GM19239 (cell line): ENCODE measurements at regions not wholly inside any gene's neighbourhood (a gene's known extent, or its start where the extent isn't known, plus 50 kb on each side); places are given as distances from the start of the nearest gene placed in this dataset.
"Not testable (repeated sequence)": the region's sequence is repeated elsewhere in the genome, so short reads cannot be mapped to it uniquely, and the experiment has no call there.

Experiments
- DNase-seq: peaks from one replicate; pipeline ENCODE4 v3.0.0; 2011; ENCODE audit warnings: low spot score; ENCODE audit not compliant: insufficient read length
- FAIRE-seq: peaks from 2 replicates; lab custom pipeline; 2011; peaks lifted over from hg19 to GRCh38; lab: Jason Lieb, UNC

DNA sequence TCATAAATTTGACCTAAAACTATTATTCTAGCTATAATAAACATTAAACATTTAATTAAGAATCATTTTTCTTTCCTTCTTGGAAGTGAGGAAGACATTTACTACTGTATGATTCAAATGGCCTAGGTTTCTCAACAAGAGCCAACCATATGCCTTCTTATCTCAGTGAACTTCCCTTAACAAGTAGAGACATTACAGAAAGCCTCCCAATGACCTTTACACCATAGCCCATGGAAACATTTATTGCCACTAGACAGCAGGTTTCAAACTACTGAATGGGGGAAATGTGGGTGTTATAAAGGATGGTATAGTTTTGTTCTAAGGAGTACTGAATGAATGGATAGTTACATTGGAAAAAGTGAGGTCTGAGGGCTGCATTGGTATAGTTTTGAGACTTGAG lies 349.4 kb upstream of the SPRED2 start:
- no peak for DNase-seq
- FAIRE-seq, result no peak

DNA sequence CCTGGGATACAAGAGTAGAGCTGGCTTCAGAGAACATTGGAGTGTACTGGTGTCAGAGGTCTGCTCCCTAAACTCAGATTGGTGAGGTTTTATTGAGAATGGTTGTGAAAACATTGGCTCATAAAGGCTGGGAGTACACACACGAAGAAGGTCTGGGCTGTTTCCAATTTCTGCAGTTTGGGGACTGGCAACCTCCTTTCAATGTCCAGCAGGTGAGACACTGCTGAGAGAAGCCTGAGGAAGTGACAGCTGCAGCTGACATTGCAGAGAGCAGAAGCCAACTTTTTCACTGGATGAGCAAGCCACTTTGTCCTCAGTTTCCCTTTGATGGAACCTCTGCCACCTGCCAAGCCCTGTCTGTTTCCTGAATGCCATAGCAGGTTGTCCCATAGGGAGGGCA lies 346.6 kb upstream of the SPRED2 start:
- FAIRE-seq (no peak), DNase-seq (no peak)

DNA sequence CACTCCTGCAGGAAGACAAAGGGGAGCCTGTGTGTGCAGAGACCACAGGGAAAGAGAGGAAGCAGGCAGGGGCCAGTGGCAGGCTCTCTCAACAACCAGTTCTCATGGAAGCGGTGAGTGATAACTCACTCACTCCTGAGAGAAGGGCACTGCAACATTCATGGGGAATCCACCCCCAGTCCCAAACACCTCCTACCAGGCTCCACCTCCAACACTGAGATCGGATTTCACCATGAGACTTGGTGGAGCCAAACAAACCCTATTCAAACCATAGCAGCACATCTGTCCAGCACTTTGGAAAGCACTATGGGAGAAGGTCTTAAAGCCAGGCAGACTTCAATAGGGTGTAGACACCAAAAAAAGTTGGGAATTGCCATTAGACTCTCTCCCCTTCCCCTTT lies 345.7 kb upstream of the SPRED2 start:
- DNase-seq (no peak), FAIRE-seq (no peak)

DNA sequence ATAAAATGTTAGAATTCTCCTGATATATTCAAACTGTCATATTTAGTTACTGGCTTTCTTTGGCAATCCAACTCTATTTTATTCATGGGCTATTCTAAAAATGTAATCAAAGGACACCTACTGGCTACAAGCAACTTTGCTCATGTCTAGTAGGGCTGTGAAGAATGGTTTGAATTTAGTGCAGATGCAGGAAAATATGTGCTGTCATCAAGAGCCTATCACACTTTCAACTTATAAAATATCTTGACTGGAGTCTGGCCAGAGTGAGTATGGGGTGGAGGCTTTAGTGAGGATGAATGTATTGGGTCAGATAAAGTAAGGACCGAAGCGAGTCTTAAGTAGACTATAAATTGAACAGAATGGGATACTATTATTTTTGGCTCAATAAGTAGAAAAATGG lies 343.4 kb upstream of the SPRED2 start:
- DNase-seq (no peak), FAIRE-seq (no peak)

DNA sequence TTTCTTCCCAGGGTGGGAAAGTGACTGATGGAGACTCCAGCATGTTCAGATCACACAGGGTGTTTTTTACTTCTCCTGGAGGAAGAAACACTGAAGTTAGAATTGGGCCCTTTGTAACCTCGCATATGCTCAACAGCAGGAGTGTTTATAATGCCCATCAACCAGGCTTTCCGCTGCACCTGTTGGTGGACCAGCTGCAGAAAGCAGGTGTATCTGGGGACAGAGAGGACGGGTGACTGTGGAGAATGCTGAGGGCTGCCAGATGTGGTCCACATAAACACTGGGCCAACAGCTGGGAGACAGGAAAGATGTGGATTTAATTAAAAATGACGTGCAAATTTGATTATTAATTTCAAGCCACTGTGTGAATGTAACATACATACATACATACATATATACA lies 335.5 kb upstream of the SPRED2 start:
- FAIRE-seq (no peak), DNase-seq (no peak)

DNA sequence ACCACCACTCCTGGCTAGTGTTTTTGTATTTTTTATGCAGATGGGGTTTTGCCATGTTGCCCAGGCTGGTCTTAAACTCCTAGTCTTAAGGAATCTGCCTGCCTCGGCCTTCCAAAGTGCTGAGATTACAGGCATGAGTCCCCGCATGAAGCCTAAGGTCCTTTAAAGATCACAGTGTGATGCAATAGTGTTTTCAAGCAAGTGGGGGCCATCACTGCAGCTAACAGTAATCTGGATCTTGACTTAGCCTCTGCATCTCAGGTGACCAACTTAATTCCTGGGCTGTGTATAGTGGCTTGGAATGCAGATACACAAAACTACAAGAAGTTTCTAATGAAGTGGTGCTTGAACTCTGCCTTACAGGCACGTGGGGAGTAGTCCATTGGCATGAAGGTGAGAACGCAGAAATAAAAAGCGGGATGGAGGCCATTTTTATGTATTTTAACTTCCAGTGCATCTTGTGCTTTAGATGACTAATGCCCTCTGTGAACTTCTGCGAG lies 334.4 kb upstream of the SPRED2 start:
- FAIRE-seq (no peak), DNase-seq (no peak)

DNA sequence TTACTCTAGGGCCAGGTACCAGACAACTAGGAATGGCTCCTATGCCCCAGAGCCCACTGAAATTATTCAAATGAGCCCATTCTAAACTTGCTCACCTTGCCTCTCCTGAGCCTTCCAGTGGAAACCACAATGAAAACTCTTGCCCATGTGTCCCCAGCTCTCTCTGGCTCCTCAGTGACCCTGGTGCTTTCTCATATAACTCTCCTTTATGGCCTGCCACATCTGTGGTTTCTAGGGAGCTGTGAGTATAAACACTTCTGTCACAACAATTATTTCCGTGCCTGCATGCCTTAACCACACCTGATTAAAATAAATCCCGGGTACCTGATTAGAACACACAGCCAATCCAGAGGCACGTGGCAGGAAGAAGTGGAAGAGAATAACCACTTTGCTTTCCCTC lies 333.0 kb upstream of the SPRED2 start:
- no peak for DNase-seq
- no peak for FAIRE-seq

DNA sequence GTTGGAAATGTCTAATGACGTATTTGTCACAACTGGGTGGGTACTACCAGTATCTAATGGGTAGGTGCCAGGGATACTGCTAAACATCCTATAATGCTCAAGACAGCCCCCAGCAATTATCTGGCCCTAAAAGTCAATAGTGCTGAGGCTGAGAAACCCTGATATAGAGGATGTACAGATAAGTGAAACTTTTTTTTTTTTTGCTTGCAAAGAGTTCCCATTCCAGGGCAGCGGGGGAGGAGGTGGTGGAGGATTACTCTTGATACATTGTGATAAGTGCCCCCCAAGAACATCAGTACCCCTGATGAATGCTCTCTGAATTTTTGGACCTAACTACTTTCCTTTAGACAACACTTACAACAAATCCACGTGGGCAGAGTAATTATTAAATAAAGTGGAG lies 329.7 kb upstream of the SPRED2 start:
- DNase-seq (no peak), FAIRE-seq (no peak)

DNA sequence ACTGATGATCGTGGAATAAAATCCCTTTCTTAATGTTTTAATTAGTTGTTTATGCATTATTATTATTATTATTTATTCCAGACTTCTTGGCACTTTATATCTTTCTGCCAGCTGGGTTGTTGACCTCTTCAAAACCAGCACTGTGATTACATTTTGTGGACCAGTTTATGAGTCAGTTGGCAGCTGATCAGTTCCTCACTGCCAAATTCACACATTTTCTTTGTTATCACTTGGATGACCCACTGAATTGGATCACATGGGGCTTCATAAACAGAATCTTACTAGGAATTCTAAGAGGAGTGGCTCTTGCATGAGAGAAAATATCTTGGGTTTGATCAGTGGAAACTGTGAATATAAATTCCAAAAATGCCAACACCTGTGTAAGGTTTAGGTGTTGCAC lies 321.8 kb upstream of the SPRED2 start:
- FAIRE-seq (no peak), DNase-seq (no peak)

DNA sequence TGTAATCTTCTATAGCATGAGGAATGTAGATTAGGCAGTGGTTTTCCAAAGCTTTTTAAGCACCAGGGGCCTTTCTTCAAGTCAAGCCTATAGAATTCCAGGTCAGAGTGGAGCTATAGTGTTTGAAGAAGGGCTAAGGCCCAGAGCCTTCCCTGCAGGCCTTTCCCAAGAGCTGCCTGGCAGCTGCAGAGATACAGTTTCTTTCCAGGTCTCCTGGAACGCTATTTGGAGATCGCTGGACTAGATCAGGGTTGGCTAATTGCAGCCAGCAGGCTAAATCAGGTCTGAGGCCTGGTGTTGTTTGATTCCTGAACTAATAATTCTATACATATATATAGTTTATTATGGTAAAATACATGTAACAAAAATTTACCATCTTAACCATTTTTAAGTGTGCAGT lies 319.0 kb upstream of the SPRED2 start:
- FAIRE-seq (no peak), DNase-seq (no peak)

DNA sequence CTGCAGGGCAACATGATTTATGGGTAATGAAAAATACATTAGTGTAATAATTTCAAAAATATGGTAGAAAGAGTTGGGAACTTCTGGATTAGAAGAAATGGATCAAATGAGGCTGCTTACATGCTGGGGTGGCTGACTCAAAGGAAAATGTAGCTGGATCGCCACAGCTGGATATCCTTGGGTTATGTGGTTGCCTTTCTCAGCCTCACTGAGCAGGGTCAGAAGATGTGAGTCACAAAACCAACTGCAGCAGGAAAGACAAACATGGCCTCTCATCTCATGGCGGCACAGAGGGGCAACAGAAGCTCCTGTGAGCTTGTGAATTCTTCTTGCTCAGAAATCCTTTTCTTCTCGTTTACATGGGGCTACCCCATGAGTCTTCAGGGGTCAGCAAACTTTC lies 317.1 kb upstream of the SPRED2 start:
- FAIRE-seq, result no peak
- no peak for DNase-seq

DNA sequence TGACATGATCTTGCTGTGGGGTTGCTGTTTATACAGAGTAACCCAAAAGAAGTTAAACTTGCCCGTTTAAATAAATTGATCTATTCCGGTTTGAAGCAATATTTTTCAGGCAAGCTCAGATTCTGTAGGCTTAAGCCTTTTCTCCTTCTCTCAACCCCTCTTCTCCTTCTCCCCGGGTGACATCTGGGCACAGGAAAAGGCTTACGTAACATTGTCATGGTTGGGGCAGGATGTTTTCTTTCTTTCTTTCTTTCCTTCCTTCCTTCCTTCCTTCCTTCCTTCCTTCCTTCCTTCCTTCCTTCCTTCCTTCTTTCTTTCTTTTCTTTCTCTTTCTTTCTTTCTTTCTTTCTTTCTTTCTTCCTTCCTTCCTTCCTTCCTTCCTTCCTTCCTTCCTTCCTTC lies 315.5 kb upstream of the SPRED2 start:
- FAIRE-seq, DNase-seq: not testable (repeated sequence)

DNA sequence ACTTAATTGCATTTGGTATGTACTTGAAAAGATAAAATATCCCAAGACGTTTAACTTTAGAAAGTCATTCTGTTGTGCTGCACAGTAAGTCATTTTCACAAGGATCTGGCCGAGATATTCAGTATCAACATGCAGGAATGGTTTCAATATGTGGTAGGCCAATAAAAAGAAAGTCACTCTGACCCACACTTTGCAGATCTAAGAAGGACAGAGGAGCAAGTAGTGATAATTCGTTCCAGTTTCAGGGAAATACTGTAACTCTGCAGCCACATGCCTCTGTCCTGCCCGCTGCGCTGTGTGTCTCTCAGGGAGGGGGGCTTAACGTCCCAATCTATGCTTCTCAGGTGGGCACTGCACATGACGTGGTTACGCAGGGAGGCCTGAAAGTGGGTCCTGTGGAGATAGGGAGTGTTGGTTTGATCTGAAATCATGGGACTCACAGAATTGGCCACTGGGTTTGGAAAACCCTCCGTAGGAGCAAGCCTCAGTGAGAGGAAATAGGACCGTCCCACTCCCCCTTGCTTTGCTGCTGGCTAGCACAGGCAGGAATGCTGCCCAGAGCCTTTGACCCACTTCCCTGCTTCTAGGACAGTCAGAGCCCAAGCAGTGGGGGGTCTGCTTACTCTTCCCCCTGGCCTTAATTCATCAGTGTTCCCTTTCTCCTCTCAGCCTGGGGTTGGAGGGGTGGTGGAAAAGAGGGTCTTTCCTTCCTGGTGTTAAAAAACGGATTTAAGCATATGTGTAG lies 314.7 kb upstream of the SPRED2 start:
- FAIRE-seq (no peak), DNase-seq (no peak)

DNA sequence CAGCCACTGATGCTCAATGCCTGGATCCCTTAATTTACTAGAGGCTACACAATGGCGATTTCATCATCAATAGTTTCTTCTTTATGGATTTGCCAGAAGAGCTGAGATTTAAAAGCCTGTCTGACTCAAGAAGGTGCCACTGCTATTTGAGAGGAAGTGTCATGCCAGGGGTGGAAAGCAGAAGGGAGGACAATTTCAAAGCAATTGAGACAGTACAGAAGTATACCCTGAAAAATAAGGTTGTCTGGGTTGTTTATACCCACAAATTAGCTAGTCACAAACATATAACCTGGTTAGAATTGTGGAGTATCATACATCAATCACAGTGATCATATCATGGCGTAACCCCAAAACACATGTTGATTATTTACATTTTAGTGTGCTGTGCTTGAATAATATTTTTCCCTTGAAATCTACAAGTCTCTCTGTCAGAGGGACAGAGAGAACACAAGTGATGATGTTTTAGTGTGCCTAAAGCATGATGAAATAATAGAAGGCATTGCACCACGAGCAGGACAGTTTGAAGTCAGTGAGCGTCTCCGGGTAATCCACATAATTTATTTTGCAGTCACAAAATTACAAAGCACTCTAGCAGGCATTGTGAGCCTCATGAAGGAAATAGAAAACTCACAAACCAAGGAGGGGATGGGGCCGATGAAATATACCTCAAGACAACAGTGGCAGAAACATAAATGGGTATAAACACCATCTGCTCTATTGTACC lies 312.2 kb upstream of the SPRED2 start:
- DNase-seq, result no peak
- no peak for FAIRE-seq

DNA sequence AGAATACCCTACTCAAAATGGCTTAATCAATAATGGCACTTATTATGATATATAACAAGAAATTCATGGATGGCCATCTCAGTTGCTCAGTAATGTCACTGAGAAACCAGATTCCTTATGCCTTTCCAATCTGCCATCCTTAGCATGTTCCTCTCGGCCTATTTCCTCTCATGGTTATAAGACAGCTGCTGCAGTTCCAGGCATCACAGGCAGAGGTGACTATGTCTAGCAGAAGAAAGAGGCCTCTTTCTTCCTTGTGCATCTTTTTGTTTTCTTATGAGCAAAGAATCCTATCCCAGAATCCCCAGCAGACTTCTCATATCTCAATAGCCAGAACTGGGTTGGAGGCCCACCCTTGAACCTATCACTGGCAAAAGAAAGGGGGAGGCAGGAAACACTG lies 310.6 kb upstream of the SPRED2 start:
- DNase-seq (no peak), FAIRE-seq (no peak)

DNA sequence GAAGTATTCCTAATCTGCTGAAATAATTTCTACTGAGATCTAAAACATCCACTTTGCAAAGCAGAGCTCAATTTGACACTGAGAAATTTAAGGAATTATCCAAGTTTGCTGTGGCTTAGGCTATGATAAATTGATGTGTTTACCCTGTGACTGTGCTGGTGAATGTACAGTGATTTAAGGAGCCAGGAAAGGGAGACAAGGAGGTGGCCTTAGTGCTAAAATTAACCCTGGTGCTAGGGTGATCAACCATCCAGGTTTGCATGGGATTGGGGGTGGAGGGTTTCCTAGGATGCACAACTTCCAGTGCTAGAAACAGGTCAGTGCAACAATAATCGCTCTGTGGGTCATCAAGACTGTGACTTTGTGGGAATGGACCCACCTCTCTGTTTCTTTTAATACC lies 307.5 kb upstream of the SPRED2 start:
- DNase-seq, result no peak
- no peak for FAIRE-seq

DNA sequence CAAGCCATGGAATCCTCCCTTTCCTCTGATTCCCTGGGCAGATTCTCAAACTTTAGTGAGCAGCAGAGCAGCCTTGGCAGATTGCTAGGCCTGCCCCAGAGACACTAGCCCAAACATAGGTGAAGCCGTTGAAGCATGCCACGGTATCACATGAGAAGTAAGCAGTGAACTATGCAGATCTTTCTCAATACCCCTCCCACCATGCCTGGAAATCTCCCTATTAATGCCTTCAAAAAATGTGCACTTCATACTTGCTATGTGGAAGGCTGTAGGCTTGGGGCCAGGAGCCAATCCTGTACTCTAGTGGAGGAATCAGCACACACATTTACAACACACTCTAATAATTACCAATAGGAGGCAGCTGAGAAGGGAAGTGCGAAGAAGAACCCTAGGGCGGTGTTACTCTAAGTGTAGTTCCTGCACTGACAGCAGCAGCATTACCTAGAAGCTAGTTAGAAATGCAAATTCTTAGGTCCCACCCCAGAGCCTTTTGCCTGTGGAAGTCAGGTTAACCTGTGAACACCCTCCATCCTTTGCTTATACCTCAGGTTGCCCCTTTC lies 305.1 kb upstream of the SPRED2 start:
- DNase-seq (no peak), FAIRE-seq (no peak)

DNA sequence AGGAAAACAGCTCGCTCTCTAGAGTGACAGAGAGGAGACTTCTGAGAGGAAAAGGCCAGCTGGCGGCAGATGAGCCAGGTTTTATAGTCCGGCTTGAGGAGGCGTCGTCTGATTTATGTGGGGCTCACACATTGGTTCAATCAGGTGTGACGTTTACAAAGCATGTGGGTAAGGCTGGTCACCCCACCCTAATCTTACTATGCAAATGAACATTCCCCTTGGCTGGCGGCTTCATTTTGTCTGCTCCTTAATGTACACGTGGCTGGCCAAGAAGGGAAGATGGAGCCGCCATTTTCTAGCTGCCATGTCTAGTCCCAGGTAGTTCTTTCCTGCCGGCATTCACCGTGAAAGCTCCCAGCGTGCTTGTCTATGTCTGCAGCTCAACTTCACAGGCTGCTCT lies 299.1 kb upstream of the SPRED2 start:
- no peak for DNase-seq
- FAIRE-seq, result no peak

DNA sequence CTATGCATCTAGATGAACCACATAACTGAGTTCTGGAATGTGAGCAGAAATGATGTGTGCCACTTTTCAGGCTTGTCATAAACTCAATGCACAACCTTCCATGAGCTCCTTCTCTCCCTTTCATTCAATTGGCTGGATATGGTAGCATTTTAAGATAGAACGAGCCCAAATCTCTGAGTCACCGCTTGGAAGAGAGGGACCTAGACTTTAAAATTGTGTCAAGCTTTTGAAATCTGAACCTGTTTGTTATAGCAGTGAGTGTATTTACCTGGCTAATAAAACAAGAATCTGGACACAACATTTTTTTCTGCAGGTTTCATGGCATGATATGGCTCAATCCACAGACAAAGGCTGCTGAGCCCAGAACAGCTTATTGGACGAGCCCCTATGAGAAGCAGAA lies 297.8 kb upstream of the SPRED2 start:
- no peak for FAIRE-seq
- DNase-seq, result no peak

DNA sequence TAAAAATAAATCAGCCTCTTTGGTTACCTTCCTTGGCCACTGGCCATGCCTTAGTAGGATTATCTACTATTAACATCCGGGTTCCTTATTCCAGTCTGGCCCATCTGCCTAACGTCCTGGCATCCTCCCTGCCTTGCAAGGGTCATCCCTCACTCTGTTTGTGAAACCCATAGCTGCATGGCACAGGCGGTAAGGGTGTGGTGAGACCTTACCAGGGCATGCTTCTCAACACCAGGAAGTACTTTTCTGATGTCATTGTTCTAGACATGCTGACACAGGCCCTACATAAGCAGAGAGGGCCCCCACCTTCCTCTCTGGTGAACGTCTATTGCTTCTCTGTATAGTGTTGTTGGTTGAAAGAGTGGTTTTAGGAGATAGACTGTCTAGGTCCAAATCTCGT lies 296.8 kb upstream of the SPRED2 start:
- FAIRE-seq, result no peak
- no peak for DNase-seq

DNA sequence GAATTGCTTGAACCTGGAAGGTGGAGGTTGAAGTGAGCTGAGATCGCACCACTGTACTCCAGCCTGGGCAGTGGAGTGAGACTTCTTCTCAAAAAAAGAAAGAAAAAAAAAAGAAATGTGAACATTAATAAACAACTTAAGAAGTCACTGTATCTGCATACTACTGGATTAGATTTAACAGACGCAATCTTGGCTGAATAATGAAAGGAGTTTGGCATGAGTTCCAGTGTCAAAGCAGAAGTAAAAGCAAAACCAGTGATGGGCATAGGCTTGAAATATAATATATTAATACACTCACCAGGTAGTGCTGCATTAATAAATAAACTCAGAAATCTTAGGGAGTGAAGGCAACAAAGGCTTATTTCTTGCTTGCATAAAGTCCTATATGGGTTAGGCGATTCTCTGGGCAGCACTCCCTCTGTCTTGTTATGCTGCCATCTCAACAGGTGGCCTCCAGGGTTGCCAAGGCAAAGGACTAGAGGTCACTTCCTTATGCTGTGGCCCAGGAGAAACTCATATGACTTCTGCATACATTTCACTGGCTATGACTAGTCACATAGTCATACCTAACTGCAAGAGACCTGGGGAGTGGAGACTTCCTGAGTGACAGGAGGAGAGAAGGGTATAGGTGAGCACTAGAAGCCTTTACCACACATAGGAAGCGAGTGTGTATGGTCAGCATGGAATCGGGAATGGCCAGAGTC lies 296.2 kb upstream of the SPRED2 start:
- DNase-seq (no peak), FAIRE-seq (no peak)
